H1 (cell line): ENCODE measurements at regions not wholly inside any gene's neighbourhood (a gene's known extent, or its start where the extent isn't known, plus 50 kb on each side); places are given as distances from the start of the nearest gene placed in this dataset.

Source experiments
- TF ChIP-seq, protein P1 (sequence below): IDR thresholded peaks from 2 replicates; pipeline ENCODE4 v1.6.1; 2012; ENCODE audit warnings: inconsistent platforms

DNA sequence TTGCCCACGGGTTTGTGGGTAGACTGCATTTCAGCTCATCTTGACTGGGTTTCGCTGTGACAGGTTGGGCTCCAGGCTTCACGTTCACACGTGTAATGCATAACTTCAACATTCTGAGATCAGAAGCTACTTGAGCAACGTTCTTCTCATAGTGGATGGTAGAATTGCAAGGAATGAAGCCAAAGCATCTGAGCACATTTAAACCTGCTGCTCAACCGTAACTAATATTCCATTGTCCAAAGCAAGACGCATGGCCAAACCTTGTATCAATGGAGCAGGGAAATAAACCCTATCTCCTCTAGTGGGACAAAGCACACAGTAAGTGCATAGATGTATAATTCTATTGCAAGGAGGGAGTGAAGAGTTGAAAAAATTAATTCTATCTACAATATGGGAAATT is 86.5 kb upstream of the PTCHD1 start (continued):
- TF ChIP-seq, protein P1, sequence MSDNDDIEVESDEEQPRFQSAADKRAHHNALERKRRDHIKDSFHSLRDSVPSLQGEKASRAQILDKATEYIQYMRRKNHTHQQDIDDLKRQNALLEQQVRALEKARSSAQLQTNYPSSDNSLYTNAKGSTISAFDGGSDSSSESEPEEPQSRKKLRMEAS: no peak
